GM23248 (cell line): ENCODE measurements at regions not wholly inside any gene's neighbourhood (a gene's known extent, or its start where the extent isn't known, plus 50 kb on each side); places are given as distances from the start of the nearest gene placed in this dataset.

Source experiments
- DNase-seq: peaks from one replicate; pipeline ENCODE4 v3.0.0-alpha.2; 2015
- H2AFZ ChIP-seq: fragments of 200-600 bp; sonication (generic); 2 replicates; pipeline ENCODE4 v1.6.1; 2016; ENCODE audit warnings: antibody characterized with exemption
- H3F3A ChIP-seq: fragments of 200-600 bp; sonication (generic); 2 replicates; pipeline ENCODE4 v1.6.1; 2016; ENCODE audit warnings: mild to moderate bottlenecking, antibody characterized with exemption, mixed run types; ENCODE audit not compliant: insufficient read depth
- H3K27ac ChIP-seq: fragments of 200-600 bp; sonication (generic); 2 replicates; pipeline ENCODE4 v1.5.1; 2016; ENCODE audit warnings: mild to moderate bottlenecking
- H3K27me3 ChIP-seq: fragments of 200-600 bp; sonication (generic); replicated peaks from 2 replicates; pipeline ENCODE4 v1.6.1; 2016; ENCODE audit warnings: mild to moderate bottlenecking; ENCODE audit not compliant: insufficient read depth
- H3K36me3 ChIP-seq: fragments of 200-600 bp; sonication (generic); 2 replicates; pipeline ENCODE4 v1.6.1; 2016; ENCODE audit warnings: low read depth, mild to moderate bottlenecking
- H3K4me1 ChIP-seq: fragments of 200-600 bp; sonication (generic); 2 replicates; pipeline ENCODE4 v1.6.1; 2016; ENCODE audit warnings: mild to moderate bottlenecking; ENCODE audit not compliant: insufficient read depth
- H3K4me2 ChIP-seq: fragments of 200-600 bp; sonication (generic); one replicate; pipeline ENCODE4 v1.6.1; 2016; ENCODE audit warnings: mild to moderate bottlenecking; ENCODE audit not compliant: unreplicated experiment
- H3K4me3 ChIP-seq: fragments of 200-600 bp; sonication (generic); 2 replicates; pipeline ENCODE4 v1.5.1; 2016; ENCODE audit warnings: mild to moderate bottlenecking
- H3K79me2 ChIP-seq: fragments of 200-600 bp; sonication (generic); 2 replicates; pipeline ENCODE4 v1.6.1; 2016; ENCODE audit warnings: mild to moderate bottlenecking; ENCODE audit not compliant: insufficient read depth
- H3K9ac ChIP-seq: fragments of 200-600 bp; sonication (generic); 2 replicates; pipeline ENCODE4 v1.6.1; 2016; ENCODE audit warnings: mild to moderate bottlenecking
- H3K9me2 ChIP-seq: fragments of 200-600 bp; sonication (generic); 2 replicates; pipeline ENCODE4 v1.6.1; 2016; ENCODE audit warnings: mixed run types, mild to moderate bottlenecking, moderate library complexity; ENCODE audit not compliant: insufficient read depth
- H3K9me3 ChIP-seq: fragments of 200-600 bp; sonication (generic); one replicate; pipeline ENCODE4 v1.6.1; 2017; ENCODE audit warnings: low read depth
- H4K20me1 ChIP-seq: fragments of 200-600 bp; sonication (generic); 2 replicates; pipeline ENCODE4 v1.6.0; 2016; ENCODE audit not compliant: insufficient read depth
- EZH2 ChIP-seq: fragments of 200-600 bp; sonication (generic); IDR thresholded peaks from 2 replicates; pipeline ENCODE4 v1.6.1; 2018; ENCODE audit warnings: antibody characterized with exemption, mild to moderate bottlenecking; ENCODE audit not compliant: insufficient read depth, poor library complexity, severe bottlenecking
- EZH2phosphoT487 ChIP-seq: fragments of 200-600 bp; sonication (generic); IDR thresholded peaks from 2 replicates; pipeline ENCODE4 v1.6.1; 2018; ENCODE audit warnings: antibody characterized with exemption, moderate library complexity, mild to moderate bottlenecking, low read depth; ENCODE audit not compliant: insufficient read depth
- WGBS, 2 experiments: methylation state at CpG; one replicate each; pipeline ENCODE4 v1.1.6; 2015 to 2017; ENCODE audit warnings: low lambda C conversion rate in 2 of 2, low coverage in 1 of 2; ENCODE audit errors: missing lambda C conversion rate in 2 of 2; 5-methylcytosine and 5-hydroxymethylcytosine counted together
- in situ Hi-C: fragments of 300-500 bp; cut with MboI; formaldehyde crosslinking; loops from 2 replicates; pipeline ENCODE4 v1.15.0; 2020

DNA sequence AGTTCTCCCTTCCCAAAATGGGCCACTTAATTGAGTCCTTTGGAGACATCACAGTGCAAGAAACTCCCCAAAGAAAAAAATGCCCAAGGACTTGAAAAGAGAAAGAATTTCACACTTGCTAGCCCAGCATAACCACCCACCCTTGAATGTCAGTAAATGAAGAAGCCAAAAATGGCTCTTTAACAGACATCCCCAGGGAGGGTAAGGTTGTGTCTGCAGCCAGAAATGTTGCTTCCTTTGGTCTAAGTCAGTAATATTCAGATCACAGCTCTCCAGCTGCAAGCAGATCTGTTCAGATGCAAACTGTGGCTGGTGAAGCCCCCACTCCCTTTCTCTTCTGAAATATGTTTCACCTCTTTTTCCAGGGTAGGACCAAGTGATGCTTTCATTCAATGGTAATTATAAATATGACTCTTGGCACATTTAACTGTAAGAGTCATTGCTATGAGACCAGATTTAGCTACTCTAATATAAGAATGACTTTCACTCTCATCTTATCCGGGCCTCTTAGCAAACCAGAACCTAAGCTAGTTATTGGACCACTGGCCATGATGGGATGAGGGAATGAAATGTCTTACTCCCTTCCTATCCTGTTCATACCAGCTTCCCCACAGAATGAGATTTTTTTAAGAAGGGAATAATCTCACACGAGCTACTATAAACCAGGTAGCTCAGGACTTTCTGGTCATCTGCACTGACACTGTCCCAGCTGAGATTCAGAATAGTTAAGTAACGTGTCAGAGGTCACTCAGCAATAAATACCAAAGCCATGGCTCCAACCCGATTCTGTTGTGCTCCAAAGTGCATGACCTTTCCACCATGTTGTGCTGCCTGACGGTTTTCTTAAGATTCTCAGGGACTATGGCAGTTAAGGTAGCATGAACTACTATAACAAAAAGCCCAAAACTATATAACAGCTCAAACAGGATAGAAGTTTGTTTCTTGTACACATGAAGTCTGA is 234.1 kb downstream of the FOXO1 start:
- TF ChIP-seq EZH2 (no peak), EZH2phosphoT487 (no peak)
- H3K9ac ChIP-seq: no peak overlapping the region
- H3F3A ChIP-seq: no peaks in the 10 kb centered on the region
- H3K4me2 ChIP-seq: no peak overlapping the region
- H3K27ac ChIP-seq: no peak overlapping the region
- no peak overlapping the region for H2AFZ ChIP-seq
- H3K9me2 ChIP-seq: no peaks in the 10 kb centered on the region
- WGBS, 2 experiments: 54 to 58% methylated on average over 5 of the region's 5 CpGs
- no peaks in the 10 kb centered on the region for H3K4me1 ChIP-seq
- no peaks in the 10 kb centered on the region for H3K27me3 ChIP-seq
- H4K20me1 ChIP-seq: no peaks in the 10 kb centered on the region
- H3K36me3 ChIP-seq: no peaks in the 10 kb centered on the region
- no peak overlapping the region for H3K4me3 ChIP-seq
- DNase-seq: no peak
- no peaks in the 10 kb centered on the region for H3K9me3 ChIP-seq
- in situ Hi-C loops: no loop called here
- H3K79me2 ChIP-seq: no peaks in the 10 kb centered on the region

DNA sequence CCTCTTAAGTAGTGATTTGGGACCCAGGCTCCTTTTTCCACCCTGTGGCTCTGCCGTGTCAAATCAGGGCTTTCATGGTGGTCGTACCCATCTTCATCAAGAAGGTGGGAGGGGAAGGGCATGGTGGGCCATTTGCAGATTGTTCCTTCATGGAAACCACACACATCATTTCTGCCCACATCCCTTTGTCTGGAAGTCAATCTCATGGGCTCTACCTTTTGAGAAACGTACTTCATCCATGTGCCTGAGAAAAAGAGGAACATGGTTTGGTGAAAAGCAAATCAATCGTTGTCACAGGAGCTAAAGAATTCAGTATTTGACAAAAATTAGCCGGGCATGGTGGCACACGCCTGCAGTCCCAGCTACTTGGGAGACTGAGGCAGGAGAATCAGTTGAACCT is 233.4 kb downstream of the FOXO1 start:
- Histone ChIP-seq H3K79me2 (no peaks in the 10 kb centered on the region), H3K4me1 (peaks cover under 1% of the 10 kb centered on the region; the same call in 1 of the 2 replicates), H3K36me3 (no peaks in the 10 kb centered on the region), H3K4me3 (no peak overlapping the region), H3K9me2 (no peaks in the 10 kb centered on the region), H3K9me3 (no peaks in the 10 kb centered on the region), H2AFZ (no peak overlapping the region), H3K27ac (no peak overlapping the region), H3K4me2 (no peak overlapping the region), H3K9ac (no peak overlapping the region), H4K20me1 (no peaks in the 10 kb centered on the region), H3F3A (no peaks in the 10 kb centered on the region), H3K27me3 (no peaks in the 10 kb centered on the region)
- no peak for DNase-seq
- no peak for TF ChIP-seq EZH2phosphoT487
- no peak for TF ChIP-seq EZH2
- WGBS, 2 experiments: 88 to 91% methylated on average over 6 of the region's 6 CpGs
- in situ Hi-C loops: no loop called here

DNA sequence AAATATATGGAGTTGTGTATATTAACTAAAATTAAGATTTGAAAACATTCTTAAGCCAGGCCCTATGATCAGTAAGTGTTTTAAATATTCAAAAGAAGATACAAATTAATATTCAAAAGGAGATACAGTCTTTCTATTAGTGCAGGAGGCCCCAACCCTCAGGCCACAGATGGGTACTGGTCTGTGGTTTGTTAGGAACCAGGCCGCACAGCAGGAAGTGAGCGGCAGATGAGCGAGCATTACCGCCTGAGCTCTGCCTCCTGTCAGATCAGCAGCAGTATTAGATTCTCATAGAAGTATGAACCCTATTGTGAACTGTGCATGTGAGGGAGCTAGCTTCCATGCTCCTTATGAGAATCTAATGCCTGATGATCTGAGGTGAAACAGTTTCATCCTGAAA is 232.9 kb downstream of the FOXO1 start:
- H3K4me2 ChIP-seq: no peak overlapping the region
- no peaks in the 10 kb centered on the region for H3K27me3 ChIP-seq
- H3K9me3 ChIP-seq: no peaks in the 10 kb centered on the region
- no peak overlapping the region for H3K4me3 ChIP-seq
- H3K27ac ChIP-seq: no peak overlapping the region
- H3K36me3 ChIP-seq: no peaks in the 10 kb centered on the region
- no peak overlapping the region for H2AFZ ChIP-seq
- no peaks in the 10 kb centered on the region for H3K9me2 ChIP-seq
- peaks cover 7% of the 10 kb centered on the region; the same call in 1 of the 2 replicates for H3K4me1 ChIP-seq
- H3K79me2 ChIP-seq: no peaks in the 10 kb centered on the region
- H3K9ac ChIP-seq: no peak overlapping the region
- H3F3A ChIP-seq: no peaks in the 10 kb centered on the region
- TF ChIP-seq EZH2 (no peak), EZH2phosphoT487 (no peak)
- no peaks in the 10 kb centered on the region for H4K20me1 ChIP-seq
- in situ Hi-C loops: no loop called here
- no peak for DNase-seq
- WGBS, 2 experiments: 91 to 93% methylated on average over 4 of the region's 4 CpGs

GRCh38 chr13:40434516-40435397 is 231.7 kb downstream of the FOXO1 start:
- no peak for TF ChIP-seq EZH2
- no peak for TF ChIP-seq EZH2phosphoT487
- no peak overlapping the region for H3K27ac ChIP-seq
- no peak for DNase-seq
- H3K4me1 ChIP-seq: peaks cover 10% of the 10 kb centered on the region; the same call in 1 of the 2 replicates
- no peaks in the 10 kb centered on the region for H3F3A ChIP-seq
- H4K20me1 ChIP-seq: no peaks in the 10 kb centered on the region
- no peaks in the 10 kb centered on the region for H3K9me3 ChIP-seq
- no peaks in the 10 kb centered on the region for H3K9me2 ChIP-seq
- H3K9ac ChIP-seq: no peak overlapping the region
- no peaks in the 10 kb centered on the region for H3K27me3 ChIP-seq
- H3K4me2 ChIP-seq: no peak overlapping the region
- no peaks in the 10 kb centered on the region for H3K79me2 ChIP-seq
- 56% methylated on average over 4 of the region's 4 CpGs for WGBS, 2 experiments
- H3K4me3 ChIP-seq: no peak overlapping the region
- in situ Hi-C loops: no loop called here
- H2AFZ ChIP-seq: no peak overlapping the region
- H3K36me3 ChIP-seq: no peaks in the 10 kb centered on the region
